ENCODE measurements at regions not wholly inside any gene's neighbourhood (a gene's known extent, or its start where the extent isn't known, plus 50 kb on each side); places are given as distances from the start of the nearest gene placed in this dataset.

DNA sequence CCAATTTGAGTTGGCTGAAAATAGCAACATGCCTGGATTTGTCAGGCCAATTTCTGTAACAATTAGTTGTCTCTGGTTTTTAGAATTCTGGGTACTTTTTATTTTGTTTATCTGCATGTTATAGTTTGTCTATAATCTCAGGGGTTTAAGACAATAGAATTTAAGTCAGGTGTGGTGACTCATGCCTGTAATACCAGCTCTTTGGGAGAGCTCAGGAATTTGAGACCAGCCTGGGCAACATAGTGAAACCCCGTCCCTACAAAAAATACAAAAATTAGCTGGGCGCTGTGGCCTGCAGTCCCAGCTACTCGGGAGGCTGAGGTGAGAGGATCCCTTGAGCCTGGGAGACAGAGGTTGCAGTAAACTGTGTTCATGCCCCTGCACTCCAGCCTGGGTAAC lies 114.4 kb upstream of the GLS start:
- Histone ChIP-seq H4K20me1 (ENCODE audit: control insufficient read depth, insufficient read depth, low read length, poor library complexity, severe bottlenecking) (no peaks in the 10 kb centered on the region), H3K79me2 (ENCODE audit: control insufficient read depth, insufficient read depth, low read length) (no peaks in the 10 kb centered on the region), H2AFZ (ENCODE audit: insufficient read depth, low read depth, low read length, poor library complexity, severe bottlenecking) (no peak overlapping the region), H3K4me3 (ENCODE audit: control extremely low read depth in 1 of 5, extremely low read depth in 1 of 5, insufficient read depth in 1 of 5, low read depth in 2 of 5, low read length in 4 of 5) (no peak overlapping the region), H3K9ac (ENCODE audit: low read length) (no peak overlapping the region), H3K27me3 (replicated peaks in 1 of 4; ENCODE audit: control extremely low read depth in 1 of 4, control insufficient read depth in 3 of 4, insufficient read depth in 4 of 4, low read length in 3 of 4) (no peaks in the 10 kb centered on the region), H3K4me2 (replicated peaks; ENCODE audit: low read depth, low read length, poor library complexity, severe bottlenecking) (no peak overlapping the region), H3K4me1 (ENCODE audit: control insufficient read depth in 2 of 2, insufficient read depth in 2 of 2, low read length in 2 of 2) (no peaks in the 10 kb centered on the region), H3K27ac (ENCODE audit: low read length in 2 of 2) (no peak overlapping the region), H3K36me3 (replicated peaks in 1 of 2; ENCODE audit: control extremely low read depth in 1 of 2, control insufficient read depth in 1 of 2, extremely low read depth in 1 of 2, insufficient read depth in 2 of 2, low read length in 1 of 2) (no peaks in the 10 kb centered on the region), H3K9me3 (ENCODE audit: control extremely low read depth in 1 of 3, control insufficient read depth in 2 of 3, insufficient read depth in 1 of 3, low read length in 2 of 3) (no peaks in the 10 kb centered on the region)
- Mint-ChIP-seq H3K27me3 (no peaks in the 10 kb centered on the region), H3K4me1 (no peaks in the 10 kb centered on the region), H3K9me3 (ENCODE audit: insufficient read depth) (no peaks in the 10 kb centered on the region), H3K27ac (no peak overlapping the region), H3K4me3 (no peak overlapping the region)
- CTCF ChIA-PET, result no interaction called here
- intact Hi-C loops (cut with micrococcal nuclease), result no loop called here
- 100% methylated on average over 3 of the region's 3 CpGs for WGBS (ENCODE audit: insufficient coverage)
- no peak for TF ChIP-seq EZH2 (IDR thresholded peaks at IDR 0.05; ENCODE audit: borderline replicate concordance, insufficient read depth, low read depth, low read length, poor library complexity, severe bottlenecking)
- TF ChIP-seq, protein P1, sequence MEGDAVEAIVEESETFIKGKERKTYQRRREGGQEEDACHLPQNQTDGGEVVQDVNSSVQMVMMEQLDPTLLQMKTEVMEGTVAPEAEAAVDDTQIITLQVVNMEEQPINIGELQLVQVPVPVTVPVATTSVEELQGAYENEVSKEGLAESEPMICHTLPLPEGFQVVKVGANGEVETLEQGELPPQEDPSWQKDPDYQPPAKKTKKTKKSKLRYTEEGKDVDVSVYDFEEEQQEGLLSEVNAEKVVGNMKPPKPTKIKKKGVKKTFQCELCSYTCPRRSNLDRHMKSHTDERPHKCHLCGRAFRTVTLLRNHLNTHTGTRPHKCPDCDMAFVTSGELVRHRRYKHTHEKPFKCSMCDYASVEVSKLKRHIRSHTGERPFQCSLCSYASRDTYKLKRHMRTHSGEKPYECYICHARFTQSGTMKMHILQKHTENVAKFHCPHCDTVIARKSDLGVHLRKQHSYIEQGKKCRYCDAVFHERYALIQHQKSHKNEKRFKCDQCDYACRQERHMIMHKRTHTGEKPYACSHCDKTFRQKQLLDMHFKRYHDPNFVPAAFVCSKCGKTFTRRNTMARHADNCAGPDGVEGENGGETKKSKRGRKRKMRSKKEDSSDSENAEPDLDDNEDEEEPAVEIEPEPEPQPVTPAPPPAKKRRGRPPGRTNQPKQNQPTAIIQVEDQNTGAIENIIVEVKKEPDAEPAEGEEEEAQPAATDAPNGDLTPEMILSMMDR (IDR thresholded peaks at IDR 0.05), result no peak
- POLR2A ChIA-PET, result no interaction called here
- DNase-seq (no peak), ATAC-seq (ENCODE audit: low read depth) (no peak)

DNA sequence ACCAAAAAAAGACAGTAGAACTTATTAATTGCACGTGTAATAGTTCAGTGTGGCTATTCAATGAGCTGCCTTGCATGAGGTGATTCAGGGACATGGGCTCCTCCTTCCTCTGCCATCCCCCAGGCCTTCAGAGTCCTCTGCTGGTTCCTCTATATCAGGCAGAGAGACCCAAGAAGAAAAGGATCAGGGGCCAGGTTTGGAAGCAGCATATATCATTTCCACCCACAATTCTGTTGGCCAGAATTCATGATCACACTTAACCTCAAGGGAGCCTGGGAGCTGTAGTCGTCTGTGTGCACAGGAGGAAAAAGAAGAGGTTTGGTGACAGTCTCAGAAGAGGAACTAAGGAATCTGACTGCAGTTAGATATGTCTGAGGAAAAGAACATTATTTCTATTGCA lies 114.0 kb upstream of the GLS start:
- no peaks in the 10 kb centered on the region for H3K4me1 ChIP-seq (ENCODE audit: control insufficient read depth in 2 of 2, insufficient read depth in 2 of 2, low read length in 2 of 2)
- intact Hi-C loops (cut with micrococcal nuclease), result no loop called here
- ATAC-seq (ENCODE audit: low read depth) (no peak), DNase-seq (no peak)
- H3K9me3 Mint-ChIP-seq (ENCODE audit: insufficient read depth), result no peaks in the 10 kb centered on the region
- no peak for TF ChIP-seq EZH2 (IDR thresholded peaks at IDR 0.05; ENCODE audit: borderline replicate concordance, insufficient read depth, low read depth, low read length, poor library complexity, severe bottlenecking)
- TF ChIP-seq, protein P1 (IDR thresholded peaks at IDR 0.05), result no peak
- H3K9ac ChIP-seq (ENCODE audit: low read length), result no peak overlapping the region
- ChIA-PET CTCF (no interaction called here), POLR2A (no interaction called here)
- no peak overlapping the region for H2AFZ ChIP-seq (ENCODE audit: insufficient read depth, low read depth, low read length, poor library complexity, severe bottlenecking)
- no peak overlapping the region for H3K4me2 ChIP-seq (replicated peaks; ENCODE audit: low read depth, low read length, poor library complexity, severe bottlenecking)
- no CpG with 5 or more reads among the region's 2 CpGs for WGBS (ENCODE audit: insufficient coverage)
- no peaks in the 10 kb centered on the region for H3K4me1 Mint-ChIP-seq
- H3K79me2 ChIP-seq (ENCODE audit: control insufficient read depth, insufficient read depth, low read length), result no peaks in the 10 kb centered on the region
- no peaks in the 10 kb centered on the region for H3K9me3 ChIP-seq (ENCODE audit: control extremely low read depth in 1 of 3, control insufficient read depth in 2 of 3, insufficient read depth in 1 of 3, low read length in 2 of 3)
- H3K27ac ChIP-seq (ENCODE audit: low read length in 2 of 2), result no peak overlapping the region
- no peaks in the 10 kb centered on the region for H4K20me1 ChIP-seq (ENCODE audit: control insufficient read depth, insufficient read depth, low read length, poor library complexity, severe bottlenecking)
- H3K27ac Mint-ChIP-seq, result no peak overlapping the region
- no peaks in the 10 kb centered on the region for H3K27me3 ChIP-seq (replicated peaks in 1 of 4; ENCODE audit: control extremely low read depth in 1 of 4, control insufficient read depth in 3 of 4, insufficient read depth in 4 of 4, low read length in 3 of 4)
- H3K4me3 Mint-ChIP-seq, result no peak overlapping the region
- H3K27me3 Mint-ChIP-seq, result no peaks in the 10 kb centered on the region
- H3K4me3 ChIP-seq (ENCODE audit: control extremely low read depth in 1 of 5, extremely low read depth in 1 of 5, insufficient read depth in 1 of 5, low read depth in 2 of 5, low read length in 4 of 5), result no peak overlapping the region
- H3K36me3 ChIP-seq (replicated peaks in 1 of 2; ENCODE audit: control extremely low read depth in 1 of 2, control insufficient read depth in 1 of 2, extremely low read depth in 1 of 2, insufficient read depth in 2 of 2, low read length in 1 of 2), result no peaks in the 10 kb centered on the region

All from B cell (primary cell).